ENCODE measurements at regions not wholly inside any gene's neighbourhood (a gene's known extent, or its start where the extent isn't known, plus 50 kb on each side); places are given as distances from the start of the nearest gene placed in this dataset.
A peak's percentile ranks its signal among the peaks of the same experiment; 100 is the strongest.

- DNase-seq, result no peak
These were observed 138.4 kb upstream of the ZNF462 start for GRCh38 chr9:106724566-106724965.

DNA sequence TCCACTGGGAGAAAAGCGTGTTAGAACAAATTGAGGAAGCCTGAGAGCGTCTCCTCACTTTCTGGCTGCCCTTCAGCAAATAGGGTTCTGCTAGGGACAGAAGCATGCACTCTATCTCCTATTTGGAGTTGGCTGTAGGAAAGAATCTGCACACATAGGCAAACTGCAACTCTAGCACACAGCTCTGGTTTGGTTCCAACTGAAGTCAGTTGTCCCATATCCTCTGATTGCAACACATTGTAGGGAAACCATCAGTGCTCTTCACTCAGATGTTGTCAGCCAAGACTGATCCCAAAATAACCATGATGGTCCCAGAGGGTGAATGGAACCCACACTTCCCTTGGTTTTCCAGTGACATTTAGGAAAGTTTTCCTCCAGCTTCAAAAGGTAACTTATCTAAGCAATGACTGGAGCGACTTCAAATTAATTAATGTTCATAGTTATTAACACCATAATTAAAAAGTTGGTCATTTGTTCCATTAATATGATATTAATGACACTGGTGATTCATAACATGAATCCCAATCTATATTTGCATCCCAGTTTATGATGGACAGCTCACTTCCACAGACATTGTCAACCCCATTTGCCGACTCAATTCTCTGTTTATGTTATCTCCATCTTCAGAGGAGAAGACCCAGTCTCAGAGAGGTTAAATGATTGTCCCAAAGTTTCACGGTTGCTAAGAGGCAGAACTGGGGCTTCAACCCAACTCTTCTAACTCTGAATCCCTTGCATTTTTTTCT, 136.7 kb upstream of the ZNF462 start:
- no peak for DNase-seq

GRCh38 chr9:106727969-106728368, 135.0 kb upstream of the ZNF462 start:
- DNase-seq, result no peak

DNA sequence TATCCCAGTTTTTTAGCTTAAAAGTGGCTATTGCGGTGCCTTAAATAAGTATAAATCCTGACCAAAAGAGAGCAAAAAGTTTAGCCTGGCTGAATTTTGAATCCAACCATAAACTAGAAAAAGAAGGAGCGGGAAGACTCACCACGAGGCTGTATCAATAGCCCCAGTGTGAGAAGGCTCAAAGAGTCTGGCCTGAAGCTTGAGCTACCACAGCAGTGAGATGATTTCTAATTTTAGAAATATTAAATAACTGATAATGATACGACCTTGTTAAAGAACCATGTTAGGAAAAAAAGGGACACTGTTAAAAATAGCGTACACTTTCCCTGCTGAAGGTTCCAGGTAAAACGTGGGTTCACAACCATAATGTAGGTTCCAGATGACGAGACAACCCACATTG, 134.1 kb upstream of the ZNF462 start:
- DNase-seq, result no peak

DNA sequence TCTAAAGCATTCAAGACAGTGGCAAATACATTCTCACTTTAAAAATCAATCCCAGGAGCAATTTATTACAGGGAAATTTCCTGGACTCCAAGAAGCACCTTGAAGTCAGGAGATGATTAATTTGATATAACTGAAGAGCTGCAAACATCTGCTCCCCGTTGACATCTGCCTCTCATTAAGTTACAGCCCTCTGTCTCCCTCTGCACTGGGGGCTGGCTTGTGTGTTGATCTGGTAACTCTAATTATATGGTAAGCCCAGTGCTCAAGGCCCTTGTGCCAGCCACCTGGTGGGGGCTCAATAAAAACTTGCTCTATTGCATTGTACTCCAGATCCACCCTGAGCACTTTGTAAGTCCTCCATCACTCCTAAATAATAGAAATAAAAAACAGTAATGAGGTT, 131.1 kb upstream of the ZNF462 start:
- peak; percentile 94 for DNase-seq

DNA sequence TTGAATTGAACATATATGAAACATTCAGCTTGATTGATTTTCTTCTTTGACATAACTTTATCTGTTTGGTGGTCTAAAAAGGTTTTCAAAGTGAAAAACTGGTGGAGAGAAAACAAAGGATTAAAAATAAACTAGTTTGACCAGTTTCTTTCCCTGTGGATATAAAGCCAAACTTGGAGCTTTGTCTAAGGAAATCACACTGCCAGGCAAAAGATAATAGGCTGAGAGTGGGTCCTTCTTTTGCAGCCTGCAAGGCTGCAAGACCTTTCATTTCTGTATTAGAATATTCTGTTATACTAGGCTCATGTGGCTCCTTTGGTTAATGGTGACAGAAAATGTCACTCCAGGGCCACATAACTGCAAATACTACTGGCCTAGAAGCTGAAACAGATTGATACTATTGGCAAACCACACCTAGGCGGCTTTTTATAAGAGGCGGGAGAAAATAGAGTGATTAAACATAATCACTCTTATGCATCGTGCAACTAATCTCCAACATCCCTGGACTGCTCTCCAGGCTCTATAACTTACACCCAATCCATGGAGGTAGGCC, 129.1 kb upstream of the ZNF462 start:
- DNase-seq, result peak; percentile 16

- no peak for DNase-seq
These were observed 125.5 kb upstream of the ZNF462 start for GRCh38 chr9:106737516-106737915.

GRCh38 chr9:106738109-106738508, 124.9 kb upstream of the ZNF462 start:
- DNase-seq, result no peak

GRCh38 chr9:106745457-106745856, 117.5 kb upstream of the ZNF462 start:
- DNase-seq, result no peak

- DNase-seq, result no peak
These were observed 117.1 kb upstream of the ZNF462 start for GRCh38 chr9:106745876-106746275.

- no peak for DNase-seq
These were observed 111.3 kb upstream of the ZNF462 start for GRCh38 chr9:106751681-106752080.

DNA sequence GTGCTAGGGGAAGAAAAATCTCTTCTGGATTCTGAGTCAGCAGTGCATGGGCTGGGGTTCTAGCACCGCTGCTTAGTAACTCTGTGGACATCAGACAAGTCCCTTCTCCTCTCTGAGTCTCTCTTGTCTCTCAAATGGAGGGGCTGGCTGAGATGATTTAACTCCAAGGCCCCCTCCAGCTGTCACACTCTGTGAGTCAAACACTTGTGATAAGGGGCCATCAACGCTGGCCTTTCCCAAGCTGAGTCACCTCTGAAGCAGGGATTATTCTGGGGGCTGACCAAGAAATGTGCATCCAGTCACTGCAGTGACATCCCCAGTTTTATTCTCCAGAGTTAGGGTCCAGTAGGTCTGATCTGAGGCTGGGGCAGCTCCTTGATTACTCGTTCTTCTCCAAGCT, 110.4 kb upstream of the ZNF462 start:
- DNase-seq, result no peak

DNA sequence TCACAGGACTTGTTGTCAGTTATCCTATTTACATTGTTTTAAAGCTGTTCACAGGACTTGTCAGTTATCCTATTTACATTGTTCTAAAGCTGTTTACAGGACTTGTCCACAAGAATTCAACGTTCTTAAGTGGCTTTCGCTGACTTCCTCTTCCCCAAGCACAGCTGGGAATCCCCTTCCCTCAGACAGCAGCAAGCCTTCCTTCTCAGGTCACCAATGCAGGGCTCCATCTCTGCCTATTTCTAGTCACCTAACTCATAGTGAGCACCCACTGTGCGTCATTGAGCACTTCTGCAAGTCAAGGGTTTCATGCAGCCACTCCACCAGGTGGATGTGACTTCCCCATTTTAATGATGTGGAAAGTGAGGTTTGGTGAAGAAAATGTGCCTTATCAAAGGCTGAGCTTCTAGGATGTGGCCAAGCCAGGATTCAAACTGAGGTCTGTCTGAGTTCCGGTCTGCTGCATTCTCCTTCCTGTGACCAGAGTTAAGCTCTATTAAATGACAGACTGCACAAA, 109.8 kb upstream of the ZNF462 start:
- DNase-seq, result no peak

GRCh38 chr9:106755736-106756135, 107.2 kb upstream of the ZNF462 start:
- DNase-seq, result peak; percentile 23

- no peak for DNase-seq
These were observed 105.5 kb upstream of the ZNF462 start for GRCh38 chr9:106757514-106757913.

DNA sequence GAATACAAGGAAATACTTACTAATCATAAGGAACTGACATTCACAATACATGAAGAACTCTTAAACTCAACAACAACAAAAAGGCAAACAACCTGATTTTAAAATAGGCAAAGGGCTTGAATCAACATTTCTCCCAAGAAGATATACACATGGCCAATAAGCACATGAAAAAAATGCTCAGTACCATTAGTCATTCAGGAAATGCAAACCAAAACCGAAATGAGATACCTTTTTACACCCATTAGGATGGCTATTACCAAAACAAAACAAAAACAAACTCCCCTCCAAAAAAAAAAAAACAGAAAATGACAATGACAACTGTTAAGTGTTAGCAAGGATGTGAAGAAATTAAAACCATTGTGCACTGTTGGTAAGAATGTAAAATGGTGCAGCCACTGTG, 104.1 kb upstream of the ZNF462 start:
- no peak for DNase-seq

- DNase-seq, result no peak
These were observed 101.5 kb upstream of the ZNF462 start for GRCh38 chr9:106761493-106761892.

GRCh38 chr9:106766616-106767015, 96.3 kb upstream of the ZNF462 start:
- no peak for DNase-seq

DNA sequence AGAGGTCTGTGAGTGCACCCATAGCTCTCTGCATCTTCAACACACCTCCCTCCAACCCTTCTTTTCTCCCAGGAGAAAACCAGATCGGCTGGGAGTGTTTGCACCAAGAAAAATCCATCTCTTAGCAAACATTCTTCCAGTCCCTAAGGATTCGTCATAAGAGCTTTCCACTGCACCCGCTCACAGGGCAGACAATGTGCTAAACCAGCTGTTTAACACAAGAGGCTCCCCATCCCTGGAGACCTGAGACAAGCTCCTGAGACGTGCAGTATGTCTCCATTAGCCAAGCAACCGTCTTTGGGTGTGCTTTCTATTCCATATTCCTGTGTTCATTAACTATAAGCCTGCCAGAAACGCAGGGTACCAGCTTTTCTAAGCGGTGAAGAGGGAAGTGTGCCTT, 93.6 kb upstream of the ZNF462 start:
- DNase-seq, result no peak

GRCh38 chr9:106771608-106772007, 91.4 kb upstream of the ZNF462 start:
- DNase-seq, result no peak

DNA sequence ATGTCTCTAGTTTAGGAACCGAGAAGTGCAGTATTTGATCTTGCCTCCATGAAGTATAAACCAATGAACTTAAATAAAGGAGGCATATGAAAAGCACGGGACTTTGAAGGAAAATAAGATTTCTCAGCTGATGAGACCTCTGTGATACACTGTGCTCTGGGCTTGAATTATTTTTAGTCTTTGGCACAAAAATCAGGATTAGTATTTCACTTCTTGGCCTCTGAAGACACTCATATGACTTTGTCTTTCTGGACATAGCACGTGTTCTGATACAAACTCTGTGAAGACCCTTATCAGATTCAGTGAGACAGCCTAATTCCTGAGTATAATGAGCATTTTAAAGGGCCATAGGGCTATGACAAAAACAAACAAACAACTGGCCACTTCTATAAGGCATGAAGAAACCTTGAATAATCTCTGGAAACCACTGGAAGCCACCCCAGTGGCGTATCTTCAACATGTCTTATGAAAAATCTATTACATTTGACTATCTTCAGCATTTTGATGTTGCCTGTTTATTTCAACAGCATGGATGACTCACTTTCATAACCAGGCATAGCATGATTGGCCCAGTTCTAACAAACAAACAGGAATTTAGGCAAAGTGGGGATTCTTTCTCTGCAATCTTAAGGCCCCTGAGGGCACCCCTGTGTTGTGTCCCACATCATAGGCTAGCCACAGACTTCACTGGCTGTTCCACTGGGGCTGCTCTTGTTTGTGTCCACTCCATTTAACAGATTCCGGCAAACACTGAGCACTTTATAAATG, 90.3 kb upstream of the ZNF462 start:
- no peak for DNase-seq

GRCh38 chr9:106773750-106774149, 89.2 kb upstream of the ZNF462 start:
- no peak for DNase-seq

DNA sequence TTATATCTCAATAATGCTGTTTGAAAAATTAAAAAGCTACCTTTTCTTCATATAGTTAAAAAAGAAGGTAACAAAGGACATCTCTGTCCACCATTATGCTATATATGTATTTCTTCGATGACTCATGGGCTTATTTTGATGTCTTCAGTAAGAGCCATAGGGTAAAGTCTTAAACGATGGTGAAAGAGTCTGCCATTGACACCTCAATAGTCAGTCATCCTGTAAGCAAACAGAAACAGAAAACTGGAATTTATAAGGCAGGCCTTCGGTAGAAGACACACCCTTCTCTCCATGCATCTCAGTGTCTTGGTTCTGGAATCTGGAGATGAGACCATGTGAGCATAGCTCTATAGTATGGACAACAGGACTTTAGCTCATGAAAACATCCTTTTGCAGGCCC, 87.0 kb upstream of the ZNF462 start:
- no peak for DNase-seq

DNA sequence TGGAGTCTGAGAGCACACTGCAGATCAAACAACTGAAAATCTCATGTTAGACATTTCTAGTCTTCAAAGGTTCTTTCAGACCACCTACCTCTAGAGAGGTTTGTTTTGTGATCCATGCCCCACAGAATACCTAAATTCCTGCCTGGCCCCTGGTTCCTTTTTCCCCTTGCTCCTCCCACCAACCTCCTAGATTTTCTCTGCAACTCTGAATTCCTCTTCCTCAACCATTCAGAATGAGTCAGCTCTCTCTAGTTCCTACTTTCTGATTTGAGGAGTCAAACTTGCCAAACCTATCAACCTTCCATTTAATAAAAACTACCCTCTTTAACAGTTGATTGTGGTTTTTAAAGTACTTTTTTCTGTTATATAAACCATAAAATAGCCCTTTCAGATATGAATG, 83.2 kb upstream of the ZNF462 start:
- DNase-seq, result no peak
